ENCODE measurements at regions not wholly inside any gene's neighbourhood (a gene's known extent, or its start where the extent isn't known, plus 50 kb on each side); places are given as distances from the start of the nearest gene placed in this dataset.
A peak's percentile ranks its signal among the peaks of the same experiment; 100 is the strongest.

DNA sequence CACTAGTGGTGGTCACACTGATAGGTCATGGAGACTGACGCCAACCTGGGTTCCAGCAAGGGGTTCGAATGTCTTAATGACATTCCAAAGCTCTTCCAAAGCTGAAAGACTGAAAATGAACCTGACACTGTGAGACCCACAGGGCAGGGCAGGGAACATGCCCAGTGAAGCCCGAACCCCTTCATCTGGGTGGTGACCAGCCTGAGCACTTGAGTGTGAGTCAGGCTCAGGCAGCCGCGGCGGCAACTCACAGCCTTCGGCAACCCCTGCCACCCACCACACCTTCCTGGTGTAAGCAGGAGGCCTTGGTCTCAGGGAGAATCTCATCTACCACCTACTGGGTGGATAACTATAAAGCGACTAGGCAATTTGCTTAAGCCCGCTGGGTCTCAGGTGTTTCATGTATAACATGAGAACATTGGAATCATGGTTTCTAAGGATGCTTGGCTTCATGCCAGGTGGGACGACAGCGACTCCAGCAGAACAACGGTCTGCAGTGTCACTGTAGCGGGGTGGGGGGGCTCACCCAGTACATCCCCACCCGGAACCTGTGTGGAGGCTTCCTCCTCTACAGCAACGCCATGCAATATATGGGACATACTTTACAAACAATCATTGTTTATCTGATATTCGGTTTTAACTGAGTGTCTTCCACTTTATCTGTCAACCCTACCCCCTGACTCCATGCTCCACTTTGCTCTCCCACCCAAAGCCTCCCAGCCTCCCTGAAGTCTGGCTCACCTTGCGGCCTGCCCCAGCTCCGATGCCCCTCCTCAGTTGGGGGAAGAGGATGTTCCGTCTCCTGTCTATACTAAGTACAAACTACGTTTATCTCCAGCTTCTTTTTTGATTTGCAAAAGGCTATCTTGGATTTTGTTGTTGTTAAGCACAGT lies 125.0 kb upstream of the MEF2A start:
- Histone ChIP-seq H3K9ac (ENCODE audit: low read length in 3 of 3) (no peak overlapping the region), H3K36me3 (ENCODE audit: control insufficient read depth in 2 of 3, insufficient read depth in 3 of 3, low read length in 3 of 3) (no peaks in the 10 kb centered on the region), H3K4me3 (ENCODE audit: low read length in 3 of 3) (no peak overlapping the region), H3K27ac (ENCODE audit: low read depth in 2 of 2, low read length in 2 of 2) (peak overlapping the region; percentile 47 to 71), H3K9me3 (ENCODE audit: control insufficient read depth in 2 of 3, insufficient read depth in 1 of 3, low read length in 3 of 3) (no peaks in the 10 kb centered on the region), H3K27me3 (ENCODE audit: control insufficient read depth, insufficient read depth, low read length) (no peaks in the 10 kb centered on the region), H3K4me1 (ENCODE audit: control insufficient read depth in 2 of 3, insufficient read depth in 2 of 3, low read depth in 1 of 3, low read length in 3 of 3) (peaks cover 3 to 43% (median 42%) of the 10 kb centered on the region in 3 donors)
- TF ChIP-seq, protein P1, sequence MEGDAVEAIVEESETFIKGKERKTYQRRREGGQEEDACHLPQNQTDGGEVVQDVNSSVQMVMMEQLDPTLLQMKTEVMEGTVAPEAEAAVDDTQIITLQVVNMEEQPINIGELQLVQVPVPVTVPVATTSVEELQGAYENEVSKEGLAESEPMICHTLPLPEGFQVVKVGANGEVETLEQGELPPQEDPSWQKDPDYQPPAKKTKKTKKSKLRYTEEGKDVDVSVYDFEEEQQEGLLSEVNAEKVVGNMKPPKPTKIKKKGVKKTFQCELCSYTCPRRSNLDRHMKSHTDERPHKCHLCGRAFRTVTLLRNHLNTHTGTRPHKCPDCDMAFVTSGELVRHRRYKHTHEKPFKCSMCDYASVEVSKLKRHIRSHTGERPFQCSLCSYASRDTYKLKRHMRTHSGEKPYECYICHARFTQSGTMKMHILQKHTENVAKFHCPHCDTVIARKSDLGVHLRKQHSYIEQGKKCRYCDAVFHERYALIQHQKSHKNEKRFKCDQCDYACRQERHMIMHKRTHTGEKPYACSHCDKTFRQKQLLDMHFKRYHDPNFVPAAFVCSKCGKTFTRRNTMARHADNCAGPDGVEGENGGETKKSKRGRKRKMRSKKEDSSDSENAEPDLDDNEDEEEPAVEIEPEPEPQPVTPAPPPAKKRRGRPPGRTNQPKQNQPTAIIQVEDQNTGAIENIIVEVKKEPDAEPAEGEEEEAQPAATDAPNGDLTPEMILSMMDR (IDR thresholded peaks at IDR 0.05; ENCODE audit: borderline replicate concordance, extremely low read depth, insufficient read depth) = no peak
- intact Hi-C loops (cut with DNase I) = no loop called here
- DNase-seq = peak in 3 of 5 donors; percentile 9 to 55 (median 41)
- FAIRE-seq = no peak

- H3K4me1 ChIP-seq (ENCODE audit: control insufficient read depth in 2 of 3, insufficient read depth in 2 of 3, low read depth in 1 of 3, low read length in 3 of 3) = peaks cover 3 to 40% (median 38%) of the 10 kb centered on the region in 3 donors
- no peak for FAIRE-seq
- intact Hi-C loops (cut with DNase I) = no loop called here
Observed at GRCh38 chr15:99441444-99441800, 124.4 kb upstream of the MEF2A start.

DNA sequence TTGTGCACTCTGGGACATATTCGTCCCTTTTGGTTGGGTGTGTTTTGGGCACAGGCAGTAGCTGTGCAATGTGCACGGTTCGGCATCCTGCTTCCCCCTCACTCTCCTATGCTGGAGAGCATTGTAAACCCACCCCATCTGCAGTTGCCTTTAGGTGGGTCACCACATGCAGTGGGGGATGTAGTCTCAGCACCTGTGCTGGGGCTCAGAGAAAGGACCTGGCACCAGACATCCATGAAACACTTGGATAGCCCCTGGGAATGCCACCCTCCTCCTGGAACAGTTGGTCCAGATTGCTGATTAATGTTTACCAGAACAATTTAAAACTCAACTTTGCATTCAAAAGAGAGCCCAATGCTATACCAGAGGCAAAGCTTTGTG lies 123.9 kb upstream of the MEF2A start:
- Histone ChIP-seq H3K27ac (ENCODE audit: low read depth in 2 of 2, low read length in 2 of 2) (peak overlapping the region; percentile 92 to 93), H3K9ac (ENCODE audit: low read length in 3 of 3) (peak overlapping the region in 1 of 3 donors; percentile 17), H3K4me3 (ENCODE audit: low read length in 3 of 3) (peak overlapping the region in 1 of 3 donors; percentile 12), H3K36me3 (ENCODE audit: control insufficient read depth in 2 of 3, insufficient read depth in 3 of 3, low read length in 3 of 3) (no peaks in the 10 kb centered on the region), H3K4me1 (ENCODE audit: control insufficient read depth in 2 of 3, insufficient read depth in 2 of 3, low read depth in 1 of 3, low read length in 3 of 3) (peaks cover 3 to 40% (median 39%) of the 10 kb centered on the region in 3 donors), H3K9me3 (ENCODE audit: control insufficient read depth in 2 of 3, insufficient read depth in 1 of 3, low read length in 3 of 3) (no peaks in the 10 kb centered on the region), H3K27me3 (ENCODE audit: control insufficient read depth, insufficient read depth, low read length) (no peaks in the 10 kb centered on the region)
- DNase-seq = peak in 3 of 5 donors; percentile 30 to 78 (median 52)
- TF ChIP-seq, protein P1 (IDR thresholded peaks at IDR 0.05; ENCODE audit: borderline replicate concordance, extremely low read depth, insufficient read depth) = no peak
- FAIRE-seq = peak; percentile 42
- intact Hi-C loops (cut with DNase I) = no loop called here

More at GRCh38 chr15:99441444-99441800, 124.4 kb upstream of the MEF2A start:
- Histone ChIP-seq H3K36me3 (ENCODE audit: control insufficient read depth in 2 of 3, insufficient read depth in 3 of 3, low read length in 3 of 3) (no peaks in the 10 kb centered on the region), H3K27me3 (ENCODE audit: control insufficient read depth, insufficient read depth, low read length) (no peaks in the 10 kb centered on the region), H3K27ac (ENCODE audit: low read depth in 2 of 2, low read length in 2 of 2) (peak overlapping the region; percentile 92 to 93), H3K9me3 (ENCODE audit: control insufficient read depth in 2 of 3, insufficient read depth in 1 of 3, low read length in 3 of 3) (no peaks in the 10 kb centered on the region), H3K9ac (ENCODE audit: low read length in 3 of 3) (no peak overlapping the region), H3K4me3 (ENCODE audit: low read length in 3 of 3) (no peak overlapping the region)
- peak in 1 of 5 donors; percentile 22 for DNase-seq
- TF ChIP-seq, protein P1 (IDR thresholded peaks at IDR 0.05; ENCODE audit: borderline replicate concordance, extremely low read depth, insufficient read depth) = no peak
